B cell (primary cell): ENCODE measurements at regions not wholly inside any gene's neighbourhood (a gene's known extent, or its start where the extent isn't known, plus 50 kb on each side); places are given as distances from the start of the nearest gene placed in this dataset.

ENCODE experiments used
- ATAC-seq: fragments of 200-7000 bp; cut with Tn5 transposase; one replicate; pipeline ENCODE4 v1.10.0; 2021; ENCODE audit warnings: low read depth, mild to moderate bottlenecking, moderate number of reproducible peaks, moderate library complexity
- CTCF ChIA-PET: fragments of 350-600 bp; sonication (Branson Sonifier 250); formaldehyde crosslinking; loops from one replicate; lab custom pipeline; 2021; ENCODE audit warnings: antibody characterized with exemption, inconsistent platforms; lab: Charles Lee
- POLR2A ChIA-PET: fragments of 350-600 bp; sonication (Branson Sonifier 250); formaldehyde crosslinking; loops from one replicate; lab custom pipeline; 2021; ENCODE audit warnings: antibody characterized with exemption; lab: Charles Lee
- DNase-seq: peaks from one replicate; pipeline ENCODE4 v3.0.0; 2013
- H2AFZ ChIP-seq: 2 replicates; pipeline ENCODE4 v1.6.1; 2012; ENCODE audit warnings: mild to moderate bottlenecking, low read depth, low read length; ENCODE audit not compliant: insufficient read depth, poor library complexity, severe bottlenecking
- H3K27ac ChIP-seq, 2 donors: 1 replicate in 1 of 2; 2 replicates in 1 of 2; pipeline ENCODE4 v1.5.1; 2012 to 2013; ENCODE audit warnings: low read length in 2 of 2, mild to moderate bottlenecking in 2 of 2, moderate library complexity in 1 of 2
- H3K27me3 ChIP-seq, 4 experiments: fragments of 200-600 bp in 1 of 4; sonication (generic) in 1 of 4; replicated peaks in 1 of 4; 1 replicate in 2 of 4; 2 replicates in 2 of 4; pipeline versions ENCODE4 v1.6.1 to v1.7.0; 2013 to 2016; ENCODE audit warnings: low read length in 3 of 4, mild to moderate bottlenecking in 2 of 4, mixed read lengths in 1 of 4, moderate library complexity in 1 of 4; ENCODE audit not compliant: insufficient read depth in 4 of 4, control insufficient read depth in 3 of 4; ENCODE audit errors: control extremely low read depth in 1 of 4
- H3K36me3 ChIP-seq, 2 experiments: replicated peaks in 1 of 2; 1 replicate in 1 of 2; 2 replicates in 1 of 2; pipeline versions ENCODE4 v1.6.1 to v1.7.1; 2013; ENCODE audit warnings: low read length in 1 of 2; ENCODE audit not compliant: insufficient read depth in 2 of 2, control insufficient read depth in 1 of 2; ENCODE audit errors: control extremely low read depth in 1 of 2, extremely low read depth in 1 of 2
- H3K4me1 ChIP-seq, 2 donors: fragments of 200-600 bp in 1 of 2; sonication (generic) in 1 of 2; 1 replicate in 1 of 2; 2 replicates in 1 of 2; pipeline versions ENCODE4 v1.5.1 to v1.6.1; 2013 to 2017; ENCODE audit warnings: low read length in 2 of 2; ENCODE audit not compliant: control insufficient read depth in 2 of 2, insufficient read depth in 2 of 2
- H3K4me2 ChIP-seq: replicated peaks from 2 replicates; pipeline ENCODE3; 2012; ENCODE audit warnings: mild to moderate bottlenecking, low read depth, low read length; ENCODE audit not compliant: poor library complexity, severe bottlenecking
- H3K4me3 ChIP-seq, 5 experiments: fragments of 200-600 bp in 1 of 5; sonication (generic) in 1 of 5; 1 replicate in 3 of 5; 2 replicates in 2 of 5; pipeline versions ENCODE4 v1.5.1 to v1.7.0; 2011 to 2016; ENCODE audit warnings: low read length in 4 of 5, mild to moderate bottlenecking in 4 of 5, low read depth in 2 of 5, control low read depth in 1 of 5, moderate library complexity in 1 of 5; ENCODE audit not compliant: insufficient read depth in 1 of 5; ENCODE audit errors: control extremely low read depth in 1 of 5, extremely low read depth in 1 of 5
- H3K79me2 ChIP-seq: fragments of 200-600 bp; sonication (generic); one replicate; pipeline ENCODE4 v1.6.0; 2016; ENCODE audit warnings: low read length; ENCODE audit not compliant: control insufficient read depth, insufficient read depth
- H3K9ac ChIP-seq: fragments of 200-600 bp; sonication (generic); 2 replicates; pipeline ENCODE4 v1.6.1; 2017; ENCODE audit warnings: mild to moderate bottlenecking, low read length, moderate library complexity
- H3K9me3 ChIP-seq, 3 donors: one replicate each; pipeline versions ENCODE4 v1.6.1 to v1.7.1; 2013; ENCODE audit warnings: low read length in 2 of 3; ENCODE audit not compliant: control insufficient read depth in 2 of 3, insufficient read depth in 1 of 3; ENCODE audit errors: control extremely low read depth in 1 of 3
- H4K20me1 ChIP-seq: 2 replicates; pipeline ENCODE4 v1.6.0; 2012; ENCODE audit warnings: mild to moderate bottlenecking, low read length; ENCODE audit not compliant: insufficient read depth, control insufficient read depth, poor library complexity, severe bottlenecking
- H3K27ac Mint-ChIP-seq: one replicate; pipeline ENCODE4 v1.8.0; 2021; ENCODE audit warnings: mixed read lengths
- H3K27me3 Mint-ChIP-seq: one replicate; pipeline ENCODE4 v1.8.0; 2021; ENCODE audit warnings: mixed read lengths
- H3K4me1 Mint-ChIP-seq: one replicate; pipeline ENCODE4 v1.8.0; 2021; ENCODE audit warnings: mixed read lengths
- H3K4me3 Mint-ChIP-seq: one replicate; pipeline ENCODE4 v1.8.0; 2021; ENCODE audit warnings: mixed read lengths
- H3K9me3 Mint-ChIP-seq: one replicate; pipeline ENCODE4 v1.8.0; 2022; ENCODE audit warnings: mixed read lengths; ENCODE audit not compliant: insufficient read depth
- EZH2 ChIP-seq: IDR thresholded peaks from 2 replicates; pipeline ENCODE4 v1.6.1; 2012; ENCODE audit warnings: borderline replicate concordance, low read depth, mild to moderate bottlenecking, moderate library complexity, low read length; ENCODE audit not compliant: insufficient read depth, poor library complexity, severe bottlenecking
- WGBS: methylation state at CpG from one replicate; pipeline ENCODE4 v1.1.5; 2013; ENCODE audit warnings: missing lambda C conversion rate; ENCODE audit not compliant: insufficient coverage; 5-methylcytosine and 5-hydroxymethylcytosine counted together
- intact Hi-C: fragments of 100-400 bp; cut with micrococcal nuclease; formaldehyde crosslinking; loops from one replicate; pipeline ENCODE4 v1.10.0; 2022
- TF ChIP-seq, protein P1 (sequence below): fragments of 200-600 bp; IDR thresholded peaks from one replicate; pipeline ENCODE4 v1.8.0; 2022; ENCODE audit warnings: antibody characterized with exemption, mild to moderate bottlenecking

DNA sequence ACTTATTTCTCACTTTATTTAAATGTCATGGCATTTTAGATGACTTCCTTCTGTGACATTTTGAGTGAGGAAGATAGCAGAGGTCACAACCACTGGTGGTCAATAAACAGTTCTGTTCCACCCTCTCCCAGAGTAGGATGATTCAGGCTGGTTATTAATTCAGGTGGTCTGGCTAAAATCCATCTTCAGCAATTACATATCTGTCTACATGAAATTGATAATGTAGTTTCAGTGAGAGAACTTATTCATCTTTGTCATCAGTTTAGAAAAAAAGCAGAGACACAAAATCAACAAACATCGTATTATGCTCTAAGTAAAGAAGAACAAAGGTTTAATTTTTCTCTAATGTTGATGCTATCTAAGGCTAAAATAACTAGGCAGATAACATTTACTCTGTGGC, 525.5 kb downstream of the TENT5A start:
- Mint-ChIP-seq H3K27ac (no peak overlapping the region), H3K4me1 (no peaks in the 10 kb centered on the region), H3K4me3 (no peak overlapping the region), H3K27me3 (no peaks in the 10 kb centered on the region), H3K9me3 (peaks cover 4% of the 10 kb centered on the region)
- no peaks in the 10 kb centered on the region for H3K4me1 ChIP-seq
- ChIA-PET POLR2A (no interaction called here), CTCF (no interaction called here)
- intact Hi-C loops = no loop called here
- H3K9ac ChIP-seq = no peak overlapping the region
- no peak overlapping the region for H3K4me3 ChIP-seq
- DNase-seq = no peak
- WGBS = no CpG with 5 or more reads among the region's 1 CpG
- no peak for ATAC-seq
- no peak overlapping the region for H2AFZ ChIP-seq
- no peaks in the 10 kb centered on the region for H3K79me2 ChIP-seq
- TF ChIP-seq, protein P1, sequence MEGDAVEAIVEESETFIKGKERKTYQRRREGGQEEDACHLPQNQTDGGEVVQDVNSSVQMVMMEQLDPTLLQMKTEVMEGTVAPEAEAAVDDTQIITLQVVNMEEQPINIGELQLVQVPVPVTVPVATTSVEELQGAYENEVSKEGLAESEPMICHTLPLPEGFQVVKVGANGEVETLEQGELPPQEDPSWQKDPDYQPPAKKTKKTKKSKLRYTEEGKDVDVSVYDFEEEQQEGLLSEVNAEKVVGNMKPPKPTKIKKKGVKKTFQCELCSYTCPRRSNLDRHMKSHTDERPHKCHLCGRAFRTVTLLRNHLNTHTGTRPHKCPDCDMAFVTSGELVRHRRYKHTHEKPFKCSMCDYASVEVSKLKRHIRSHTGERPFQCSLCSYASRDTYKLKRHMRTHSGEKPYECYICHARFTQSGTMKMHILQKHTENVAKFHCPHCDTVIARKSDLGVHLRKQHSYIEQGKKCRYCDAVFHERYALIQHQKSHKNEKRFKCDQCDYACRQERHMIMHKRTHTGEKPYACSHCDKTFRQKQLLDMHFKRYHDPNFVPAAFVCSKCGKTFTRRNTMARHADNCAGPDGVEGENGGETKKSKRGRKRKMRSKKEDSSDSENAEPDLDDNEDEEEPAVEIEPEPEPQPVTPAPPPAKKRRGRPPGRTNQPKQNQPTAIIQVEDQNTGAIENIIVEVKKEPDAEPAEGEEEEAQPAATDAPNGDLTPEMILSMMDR = no peak
- no peak for TF ChIP-seq EZH2
- H3K9me3 ChIP-seq = no peaks in the 10 kb centered on the region
- no peaks in the 10 kb centered on the region for H4K20me1 ChIP-seq
- no peaks in the 10 kb centered on the region for H3K27me3 ChIP-seq
- H3K27ac ChIP-seq = no peak overlapping the region
- no peaks in the 10 kb centered on the region for H3K36me3 ChIP-seq
- no peak overlapping the region for H3K4me2 ChIP-seq

DNA sequence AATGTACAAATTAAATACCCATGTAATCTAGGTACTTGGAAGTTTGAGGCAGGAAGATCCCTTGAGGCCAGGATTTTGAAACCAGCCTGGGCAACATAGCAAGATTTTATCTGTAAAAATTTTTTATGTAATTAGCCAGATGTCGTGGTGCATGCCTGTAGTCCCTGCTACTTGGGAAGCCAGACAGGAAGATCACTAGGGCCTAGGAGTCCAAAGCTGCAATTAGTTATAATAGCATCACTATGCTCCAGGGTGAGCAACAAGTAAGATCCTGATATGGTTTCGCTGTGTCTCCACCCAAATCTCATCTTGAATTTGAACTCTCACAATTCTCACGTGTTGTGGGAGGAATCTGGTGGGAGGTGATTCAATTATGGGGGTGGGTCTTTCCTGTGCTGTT, 535.8 kb downstream of the TENT5A start:
- H3K27ac ChIP-seq = no peak overlapping the region
- TF ChIP-seq, protein P1 = no peak
- no peak for TF ChIP-seq EZH2
- no peaks in the 10 kb centered on the region for H4K20me1 ChIP-seq
- WGBS = 29% methylated on average over 1 of the region's 3 CpGs
- Mint-ChIP-seq H3K9me3 (peaks cover 3% of the 10 kb centered on the region), H3K27me3 (no peaks in the 10 kb centered on the region), H3K27ac (no peak overlapping the region), H3K4me3 (no peak overlapping the region), H3K4me1 (no peaks in the 10 kb centered on the region)
- H3K9me3 ChIP-seq = peaks cover 0 to 21% (median 2%) of the 10 kb centered on the region in 3 donors
- CTCF ChIA-PET = no interaction called here
- no peak overlapping the region for H2AFZ ChIP-seq
- H3K27me3 ChIP-seq = no peaks in the 10 kb centered on the region
- no peaks in the 10 kb centered on the region for H3K79me2 ChIP-seq
- ATAC-seq = no peak
- H3K4me1 ChIP-seq = no peaks in the 10 kb centered on the region
- intact Hi-C loops = no loop called here
- no peak overlapping the region for H3K4me2 ChIP-seq
- H3K9ac ChIP-seq = no peak overlapping the region
- H3K4me3 ChIP-seq = no peak overlapping the region
- no peak for DNase-seq
- H3K36me3 ChIP-seq = no peaks in the 10 kb centered on the region
- POLR2A ChIA-PET = no interaction called here
